Progenitor cell of endocrine pancreas (in vitro differentiated cells): ENCODE measurements at regions not wholly inside any gene's neighbourhood (a gene's known extent, or its start where the extent isn't known, plus 50 kb on each side); places are given as distances from the start of the nearest gene placed in this dataset.

Experiments
- DNase-seq: peaks from one replicate; pipeline ENCODE4 v3.0.0; 2021; ENCODE audit warnings: low spot score; ENCODE audit not compliant: unreplicated experiment
- H3K27ac Mint-ChIP-seq: 2 replicates; pipeline ENCODE4 v1.8.0; 2021; ENCODE audit warnings: mild to moderate bottlenecking, moderate library complexity, mixed read lengths
- H3K27me3 Mint-ChIP-seq: 2 replicates; pipeline ENCODE4 v1.8.0; 2021; ENCODE audit warnings: mixed read lengths
- H3K36me3 Mint-ChIP-seq: 2 replicates; pipeline ENCODE4 v1.8.0; 2022; ENCODE audit warnings: mixed read lengths; ENCODE audit not compliant: insufficient read depth
- H3K4me1 Mint-ChIP-seq: 2 replicates; pipeline ENCODE4 v1.8.0; 2021; ENCODE audit warnings: low read depth, mixed read lengths
- H3K4me3 Mint-ChIP-seq: 2 replicates; pipeline ENCODE4 v1.8.0; 2021; ENCODE audit warnings: low read depth, mild to moderate bottlenecking, moderate library complexity, mixed read lengths
- H3K9me3 Mint-ChIP-seq: 2 replicates; pipeline ENCODE4 v1.8.0; 2021; ENCODE audit warnings: low read depth, mixed read lengths
- CTCF ChIP-seq: fragments of 200-600 bp; sonication (generic); IDR thresholded peaks from one replicate; pipeline ENCODE4 v1.5.0; 2021; ENCODE audit warnings: antibody characterized with exemption, mild to moderate bottlenecking; ENCODE audit not compliant: unreplicated experiment

- H3K4me3 Mint-ChIP-seq, result no peak overlapping the region
- H3K9me3 Mint-ChIP-seq, result no peaks in the 10 kb centered on the region
- no peak overlapping the region for H3K27ac Mint-ChIP-seq
- DNase-seq, result no peak
- H3K4me1 Mint-ChIP-seq, result no peaks in the 10 kb centered on the region
- no peaks in the 10 kb centered on the region for H3K36me3 Mint-ChIP-seq
- no peaks in the 10 kb centered on the region for H3K27me3 Mint-ChIP-seq
- no peak for TF ChIP-seq CTCF
These were observed 578.4 kb downstream of the CDH11 start for GRCh38 chr16:64543441-64543840.

DNA sequence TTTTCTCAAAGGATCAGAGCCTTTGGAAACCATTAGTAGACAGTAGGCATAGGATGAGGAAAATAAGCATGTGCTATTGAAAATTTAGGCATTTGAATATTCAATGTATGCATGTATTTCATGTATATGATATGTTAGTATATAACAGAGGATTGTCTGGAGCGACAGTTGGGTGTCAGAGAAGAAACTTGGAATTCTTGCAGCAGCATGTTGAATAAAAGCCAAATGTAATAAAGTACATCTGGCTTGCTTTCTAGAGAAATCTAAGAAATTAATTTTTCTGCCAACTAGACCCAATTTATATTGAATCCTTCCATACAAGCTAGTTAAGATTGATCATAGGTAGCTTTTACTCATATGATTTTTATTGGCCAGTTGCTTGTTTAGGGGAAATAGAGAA is 578.8 kb downstream of the CDH11 start:
- Mint-ChIP-seq H3K36me3 (no peaks in the 10 kb centered on the region), H3K27ac (no peak overlapping the region), H3K9me3 (no peaks in the 10 kb centered on the region), H3K27me3 (no peaks in the 10 kb centered on the region), H3K4me1 (no peaks in the 10 kb centered on the region), H3K4me3 (no peak overlapping the region)
- DNase-seq, result no peak
- TF ChIP-seq CTCF, result no peak

DNA sequence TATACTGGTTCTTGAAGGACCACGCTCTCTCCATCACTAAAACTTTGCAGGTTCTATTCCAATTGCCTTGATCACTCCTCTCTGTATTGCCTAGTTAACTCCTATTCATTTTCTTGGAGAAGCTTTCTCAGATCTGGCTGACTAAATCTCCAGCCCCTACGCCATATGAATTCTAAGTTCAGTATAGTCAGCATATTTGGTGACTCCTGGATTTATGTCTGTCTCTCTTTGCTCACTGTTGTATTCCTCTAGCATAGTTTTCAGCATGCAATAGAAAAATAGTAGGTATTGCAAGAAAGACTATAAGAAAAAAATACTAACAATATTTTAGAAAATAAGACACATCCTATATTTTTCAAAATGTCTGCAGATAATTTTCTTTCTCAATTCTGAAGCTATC is 579.7 kb downstream of the CDH11 start:
- Mint-ChIP-seq H3K36me3 (no peaks in the 10 kb centered on the region), H3K27ac (no peak overlapping the region), H3K9me3 (no peaks in the 10 kb centered on the region), H3K4me3 (no peak overlapping the region), H3K27me3 (no peaks in the 10 kb centered on the region), H3K4me1 (no peaks in the 10 kb centered on the region)
- TF ChIP-seq CTCF, result no peak
- DNase-seq, result no peak

DNA sequence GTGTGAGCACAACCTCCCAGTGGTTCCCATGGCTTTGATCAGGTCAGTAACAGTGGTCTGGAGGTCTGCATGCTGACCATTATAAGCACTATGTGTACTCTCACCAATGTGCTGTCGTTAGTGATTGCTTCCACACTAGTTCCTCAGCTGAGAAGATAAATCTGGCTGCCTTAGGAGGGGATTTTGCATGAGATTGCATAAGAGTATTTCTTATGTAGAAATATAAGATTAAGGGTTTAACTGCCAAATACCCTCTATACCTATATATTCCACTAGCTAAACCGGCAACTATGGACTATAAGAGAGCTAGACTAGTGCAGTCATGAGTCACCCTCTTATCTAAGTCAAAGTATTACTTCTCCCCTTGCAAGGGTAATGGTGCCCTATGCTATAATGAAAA is 580.2 kb downstream of the CDH11 start:
- no peaks in the 10 kb centered on the region for H3K27me3 Mint-ChIP-seq
- H3K36me3 Mint-ChIP-seq, result no peaks in the 10 kb centered on the region
- H3K4me3 Mint-ChIP-seq, result no peak overlapping the region
- no peak for TF ChIP-seq CTCF
- H3K4me1 Mint-ChIP-seq, result no peaks in the 10 kb centered on the region
- no peak overlapping the region for H3K27ac Mint-ChIP-seq
- DNase-seq, result no peak
- no peaks in the 10 kb centered on the region for H3K9me3 Mint-ChIP-seq

- no peak for DNase-seq
- no peak overlapping the region for H3K4me3 Mint-ChIP-seq
- no peaks in the 10 kb centered on the region for H3K9me3 Mint-ChIP-seq
- H3K27me3 Mint-ChIP-seq, result no peaks in the 10 kb centered on the region
- no peaks in the 10 kb centered on the region for H3K4me1 Mint-ChIP-seq
- no peak for TF ChIP-seq CTCF
- H3K36me3 Mint-ChIP-seq, result no peaks in the 10 kb centered on the region
- H3K27ac Mint-ChIP-seq, result no peak overlapping the region
These were observed 581.4 kb downstream of the CDH11 start for GRCh38 chr16:64540434-64540833.
